SKM-1 treated with dmso at 0.1 percent for 144 hours (cell line): ENCODE measurements at regions not wholly inside any gene's neighbourhood (a gene's known extent, or its start where the extent isn't known, plus 50 kb on each side); places are given as distances from the start of the nearest gene placed in this dataset.

Source experiments
- DNase-seq: peaks from one replicate; lab custom pipeline; 2025; ENCODE audit not compliant: unreplicated experiment; lab: John Stamatoyannopoulos, UW

- DNase-seq, result no peak
These were observed 398.6 kb downstream of the GPAM start for GRCh38 chr10:111784946-111785465.

GRCh38 chr10:111785921-111786320, 397.6 kb downstream of the GPAM start:
- DNase-seq, result no peak

- DNase-seq, result no peak
These were observed 393.7 kb downstream of the GPAM start for GRCh38 chr10:111789821-111790220.

GRCh38 chr10:111801841-111802240, 381.7 kb downstream of the GPAM start:
- DNase-seq, result no peak

- DNase-seq, result no peak
These were observed 378.8 kb downstream of the GPAM start for GRCh38 chr10:111804781-111805180.

GRCh38 chr10:111811517-111811916, 372.0 kb downstream of the GPAM start:
- DNase-seq, result no peak

GRCh38 chr10:111820471-111820870, 363.1 kb downstream of the GPAM start:
- no peak for DNase-seq

GRCh38 chr10:111821871-111822270, 361.7 kb downstream of the GPAM start:
- no peak for DNase-seq

GRCh38 chr10:111822661-111823060, 360.9 kb downstream of the GPAM start:
- DNase-seq, result no peak

GRCh38 chr10:111824128-111824527, 359.4 kb downstream of the GPAM start:
- DNase-seq, result no peak

GRCh38 chr10:111830359-111830758, 353.2 kb downstream of the GPAM start:
- no peak for DNase-seq

GRCh38 chr10:111831058-111831457, 352.5 kb downstream of the GPAM start:
- no peak for DNase-seq

GRCh38 chr10:111833251-111833650, 350.3 kb downstream of the GPAM start:
- no peak for DNase-seq

GRCh38 chr10:111835574-111835973, 348.0 kb downstream of the GPAM start:
- no peak for DNase-seq

- no peak for DNase-seq
These were observed 347.5 kb downstream of the GPAM start for GRCh38 chr10:111836064-111836463.

- no peak for DNase-seq
These were observed 347.0 kb downstream of the GPAM start for GRCh38 chr10:111836571-111836970.

GRCh38 chr10:111837086-111837485, 346.5 kb downstream of the GPAM start:
- DNase-seq, result no peak

- DNase-seq, result no peak
These were observed 345.6 kb downstream of the GPAM start for GRCh38 chr10:111837985-111838384.

GRCh38 chr10:111840546-111840945, 343.0 kb downstream of the GPAM start:
- no peak for DNase-seq

GRCh38 chr10:111852801-111853200, 330.8 kb downstream of the GPAM start:
- DNase-seq, result no peak

GRCh38 chr10:111856631-111857030, 326.9 kb downstream of the GPAM start:
- DNase-seq, result no peak

- DNase-seq, result no peak
These were observed 318.0 kb downstream of the GPAM start for GRCh38 chr10:111865550-111865949.

- DNase-seq, result no peak
These were observed 312.1 kb downstream of the GPAM start for GRCh38 chr10:111871458-111871857.

GRCh38 chr10:111872591-111872990, 311.0 kb downstream of the GPAM start:
- no peak for DNase-seq
